ENCODE measurements at regions not wholly inside any gene's neighbourhood (a gene's known extent, or its start where the extent isn't known, plus 50 kb on each side); places are given as distances from the start of the nearest gene placed in this dataset.

GRCh38 chr20:1807394-1807793 lies 87.8 kb upstream of the SIRPA start:
- H3K9me3 ChIP-seq (replicated peaks; ENCODE audit: low read length), result no peaks in the 10 kb centered on the region
- no peak overlapping the region for H3K9ac ChIP-seq (ENCODE audit: low read depth, low read length)
- H3K4me1 ChIP-seq (ENCODE audit: control insufficient read depth, insufficient read depth, low read length), result peaks cover 57% of the 10 kb centered on the region
- no peaks in the 10 kb centered on the region for H3K36me3 ChIP-seq (ENCODE audit: insufficient read depth, low read length)
- H3K4me3 ChIP-seq (ENCODE audit: low read length), result no peak overlapping the region
- H3K27me3 ChIP-seq (ENCODE audit: control insufficient read depth, insufficient read depth, low read length), result no peaks in the 10 kb centered on the region
- H3K4me2 ChIP-seq (ENCODE audit: low read length), result no peak overlapping the region

GRCh38 chr20:1806456-1806855 lies 88.8 kb upstream of the SIRPA start:
- Histone ChIP-seq H3K9ac (ENCODE audit: low read depth, low read length) (no peak overlapping the region), H3K27me3 (ENCODE audit: control insufficient read depth, insufficient read depth, low read length) (no peaks in the 10 kb centered on the region), H3K36me3 (ENCODE audit: insufficient read depth, low read length) (no peaks in the 10 kb centered on the region), H3K4me3 (ENCODE audit: low read length) (no peak overlapping the region), H3K9me3 (replicated peaks; ENCODE audit: low read length) (no peaks in the 10 kb centered on the region), H3K4me1 (ENCODE audit: control insufficient read depth, insufficient read depth, low read length) (peaks cover 48% of the 10 kb centered on the region), H3K4me2 (ENCODE audit: low read length) (no peak overlapping the region)

GRCh38 chr20:1805816-1806215 lies 89.4 kb upstream of the SIRPA start:
- Histone ChIP-seq H3K36me3 (ENCODE audit: insufficient read depth, low read length) (no peaks in the 10 kb centered on the region), H3K4me3 (ENCODE audit: low read length) (no peak overlapping the region), H3K9me3 (replicated peaks; ENCODE audit: low read length) (no peaks in the 10 kb centered on the region), H3K4me2 (ENCODE audit: low read length) (no peak overlapping the region), H3K9ac (ENCODE audit: low read depth, low read length) (no peak overlapping the region), H3K4me1 (ENCODE audit: control insufficient read depth, insufficient read depth, low read length) (peaks cover 42% of the 10 kb centered on the region), H3K27me3 (ENCODE audit: control insufficient read depth, insufficient read depth, low read length) (no peaks in the 10 kb centered on the region)

- Histone ChIP-seq H3K9me3 (replicated peaks; ENCODE audit: low read length) (no peaks in the 10 kb centered on the region), H3K9ac (ENCODE audit: low read depth, low read length) (no peak overlapping the region), H3K4me3 (ENCODE audit: low read length) (no peak overlapping the region), H3K27me3 (ENCODE audit: control insufficient read depth, insufficient read depth, low read length) (no peaks in the 10 kb centered on the region), H3K4me1 (ENCODE audit: control insufficient read depth, insufficient read depth, low read length) (peaks cover 35% of the 10 kb centered on the region), H3K36me3 (ENCODE audit: insufficient read depth, low read length) (no peaks in the 10 kb centered on the region), H3K4me2 (ENCODE audit: low read length) (no peak overlapping the region)
These were observed 90.0 kb upstream of the SIRPA start for GRCh38 chr20:1805161-1805581.

GRCh38 chr20:1804554-1804956 lies 90.7 kb upstream of the SIRPA start:
- H3K4me1 ChIP-seq (ENCODE audit: control insufficient read depth, insufficient read depth, low read length), result peaks cover 29% of the 10 kb centered on the region
- no peak overlapping the region for H3K4me3 ChIP-seq (ENCODE audit: low read length)
- no peaks in the 10 kb centered on the region for H3K9me3 ChIP-seq (replicated peaks; ENCODE audit: low read length)
- no peaks in the 10 kb centered on the region for H3K27me3 ChIP-seq (ENCODE audit: control insufficient read depth, insufficient read depth, low read length)
- H3K9ac ChIP-seq (ENCODE audit: low read depth, low read length), result no peak overlapping the region
- no peaks in the 10 kb centered on the region for H3K36me3 ChIP-seq (ENCODE audit: insufficient read depth, low read length)
- H3K4me2 ChIP-seq (ENCODE audit: low read length), result no peak overlapping the region

GRCh38 chr20:1803932-1804501 lies 91.2 kb upstream of the SIRPA start:
- peaks cover 24% of the 10 kb centered on the region for H3K4me1 ChIP-seq (ENCODE audit: control insufficient read depth, insufficient read depth, low read length)
- no peaks in the 10 kb centered on the region for H3K36me3 ChIP-seq (ENCODE audit: insufficient read depth, low read length)
- H3K9ac ChIP-seq (ENCODE audit: low read depth, low read length), result peak overlapping the region; percentile 83
- no peaks in the 10 kb centered on the region for H3K9me3 ChIP-seq (replicated peaks; ENCODE audit: low read length)
- peak overlapping the region; percentile 86 for H3K4me2 ChIP-seq (ENCODE audit: low read length)
- peak overlapping the region; percentile 73 for H3K4me3 ChIP-seq (ENCODE audit: low read length)
- no peaks in the 10 kb centered on the region for H3K27me3 ChIP-seq (ENCODE audit: control insufficient read depth, insufficient read depth, low read length)

GRCh38 chr20:1803061-1803931 lies 91.9 kb upstream of the SIRPA start:
- peaks cover 4% of the 10 kb centered on the region for H3K27me3 ChIP-seq (ENCODE audit: control insufficient read depth, insufficient read depth, low read length)
- peak overlapping the region; percentile 73 for H3K4me3 ChIP-seq (ENCODE audit: low read length)
- H3K4me1 ChIP-seq (ENCODE audit: control insufficient read depth, insufficient read depth, low read length), result peaks cover 17% of the 10 kb centered on the region
- H3K4me2 ChIP-seq (ENCODE audit: low read length), result peak overlapping the region; percentile 86
- peak overlapping the region; percentile 83 for H3K9ac ChIP-seq (ENCODE audit: low read depth, low read length)
- no peaks in the 10 kb centered on the region for H3K36me3 ChIP-seq (ENCODE audit: insufficient read depth, low read length)
- no peaks in the 10 kb centered on the region for H3K9me3 ChIP-seq (replicated peaks; ENCODE audit: low read length)

- H3K27me3 ChIP-seq (ENCODE audit: control insufficient read depth, insufficient read depth, low read length), result peaks cover 4% of the 10 kb centered on the region
- H3K4me1 ChIP-seq (ENCODE audit: control insufficient read depth, insufficient read depth, low read length), result peaks cover 17% of the 10 kb centered on the region
- no peaks in the 10 kb centered on the region for H3K9me3 ChIP-seq (replicated peaks; ENCODE audit: low read length)
- peak overlapping the region; percentile 86 for H3K4me2 ChIP-seq (ENCODE audit: low read length)
- no peaks in the 10 kb centered on the region for H3K36me3 ChIP-seq (ENCODE audit: insufficient read depth, low read length)
- H3K9ac ChIP-seq (ENCODE audit: low read depth, low read length), result peak overlapping the region; percentile 83
- H3K4me3 ChIP-seq (ENCODE audit: low read length), result peak overlapping the region; percentile 73
These were observed 92.7 kb upstream of the SIRPA start for GRCh38 chr20:1802385-1803060.

GRCh38 chr20:1801929-1802306 lies 93.3 kb upstream of the SIRPA start:
- H3K27me3 ChIP-seq (ENCODE audit: control insufficient read depth, insufficient read depth, low read length), result peaks cover 4% of the 10 kb centered on the region
- H3K4me1 ChIP-seq (ENCODE audit: control insufficient read depth, insufficient read depth, low read length), result peaks cover 17% of the 10 kb centered on the region
- no peaks in the 10 kb centered on the region for H3K36me3 ChIP-seq (ENCODE audit: insufficient read depth, low read length)
- H3K4me3 ChIP-seq (ENCODE audit: low read length), result peak overlapping the region; percentile 73
- no peaks in the 10 kb centered on the region for H3K9me3 ChIP-seq (replicated peaks; ENCODE audit: low read length)
- H3K4me2 ChIP-seq (ENCODE audit: low read length), result peak overlapping the region; percentile 86
- H3K9ac ChIP-seq (ENCODE audit: low read depth, low read length), result peak overlapping the region; percentile 83

GRCh38 chr20:1801225-1801928 lies 93.8 kb upstream of the SIRPA start:
- H3K4me2 ChIP-seq (ENCODE audit: low read length), result no peak overlapping the region
- no peak overlapping the region for H3K4me3 ChIP-seq (ENCODE audit: low read length)
- no peaks in the 10 kb centered on the region for H3K9me3 ChIP-seq (replicated peaks; ENCODE audit: low read length)
- H3K27me3 ChIP-seq (ENCODE audit: control insufficient read depth, insufficient read depth, low read length), result peaks cover 4% of the 10 kb centered on the region
- peak overlapping the region; percentile 83 for H3K9ac ChIP-seq (ENCODE audit: low read depth, low read length)
- peaks cover 17% of the 10 kb centered on the region for H3K4me1 ChIP-seq (ENCODE audit: control insufficient read depth, insufficient read depth, low read length)
- H3K36me3 ChIP-seq (ENCODE audit: insufficient read depth, low read length), result no peaks in the 10 kb centered on the region

- Histone ChIP-seq H3K36me3 (ENCODE audit: insufficient read depth, low read length) (no peaks in the 10 kb centered on the region), H3K9ac (ENCODE audit: low read depth, low read length) (no peak overlapping the region), H3K4me3 (ENCODE audit: low read length) (no peak overlapping the region), H3K4me2 (ENCODE audit: low read length) (no peak overlapping the region), H3K27me3 (ENCODE audit: control insufficient read depth, insufficient read depth, low read length) (peaks cover 6% of the 10 kb centered on the region), H3K9me3 (replicated peaks; ENCODE audit: low read length) (no peaks in the 10 kb centered on the region), H3K4me1 (ENCODE audit: control insufficient read depth, insufficient read depth, low read length) (peaks cover 17% of the 10 kb centered on the region)
These were observed 94.4 kb upstream of the SIRPA start for GRCh38 chr20:1800777-1801176.

Data from skeletal muscle satellite cell (primary cell).